Epithelial cell of esophagus (primary cell): ENCODE measurements at regions not wholly inside any gene's neighbourhood (a gene's known extent, or its start where the extent isn't known, plus 50 kb on each side); places are given as distances from the start of the nearest gene placed in this dataset.
A peak's percentile ranks its signal among the peaks of the same experiment; 100 is the strongest.

Experiments
- DNase-seq: peaks from one replicate; pipeline ENCODE4 v3.0.0; 2010; ENCODE audit warnings: low read depth
- H3K4me3 ChIP-seq: 2 replicates; pipeline ENCODE4 v1.5.1; 2011; ENCODE audit warnings: mild to moderate bottlenecking, low read length, control low read depth
- TF ChIP-seq, protein P1 (sequence below): IDR thresholded peaks from 2 replicates; pipeline ENCODE4 v1.5.1; 2011; ENCODE audit warnings: low read depth, mild to moderate bottlenecking, low read length, control low read depth, inconsistent platforms; ENCODE audit not compliant: insufficient read depth; ENCODE audit errors: missing control alignments

DNA sequence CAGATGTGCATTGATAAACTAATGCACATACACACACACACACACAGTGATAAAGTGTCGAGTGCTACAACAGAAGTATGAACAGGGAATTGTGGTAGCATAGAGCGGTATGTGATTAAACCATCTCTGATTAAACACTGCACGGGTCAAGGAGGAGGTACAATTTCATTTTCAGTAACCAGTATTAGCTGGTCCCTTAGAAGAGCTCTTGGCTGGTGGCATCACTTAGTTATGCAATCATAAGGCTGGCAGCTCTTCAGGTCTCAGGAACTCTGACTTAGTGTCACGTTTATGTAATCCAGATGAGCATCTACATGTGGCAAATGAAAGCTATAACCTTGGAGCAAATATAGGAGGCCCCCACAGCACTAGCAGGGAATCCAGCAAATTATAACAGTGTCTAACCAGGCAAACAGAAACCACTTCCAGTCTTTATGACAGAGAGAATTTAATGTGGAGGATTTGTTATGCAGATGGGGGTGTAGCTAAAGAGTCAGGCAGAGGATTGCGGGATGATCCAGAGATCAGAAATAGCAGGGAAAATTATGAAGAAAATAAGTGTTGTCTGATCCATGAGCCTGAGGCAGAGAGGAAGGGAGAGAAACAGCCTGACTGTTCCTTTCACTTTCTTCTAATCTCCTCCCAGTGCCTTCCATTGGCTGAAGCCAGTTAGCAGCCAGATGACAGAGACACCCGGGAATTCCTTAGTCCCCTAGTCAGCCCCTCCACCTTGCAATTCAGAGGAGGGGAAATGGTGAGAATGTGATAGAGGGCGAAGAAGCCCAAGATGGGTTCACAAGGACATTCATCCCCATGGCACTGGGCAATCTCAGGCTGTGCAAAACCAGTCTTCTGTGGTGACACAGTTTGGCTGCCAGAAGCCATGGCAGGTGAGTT is 533.1 kb upstream of the TENM4 start:
- peak; percentile 16 for DNase-seq
- no peak overlapping the region for H3K4me3 ChIP-seq
- TF ChIP-seq, protein P1, sequence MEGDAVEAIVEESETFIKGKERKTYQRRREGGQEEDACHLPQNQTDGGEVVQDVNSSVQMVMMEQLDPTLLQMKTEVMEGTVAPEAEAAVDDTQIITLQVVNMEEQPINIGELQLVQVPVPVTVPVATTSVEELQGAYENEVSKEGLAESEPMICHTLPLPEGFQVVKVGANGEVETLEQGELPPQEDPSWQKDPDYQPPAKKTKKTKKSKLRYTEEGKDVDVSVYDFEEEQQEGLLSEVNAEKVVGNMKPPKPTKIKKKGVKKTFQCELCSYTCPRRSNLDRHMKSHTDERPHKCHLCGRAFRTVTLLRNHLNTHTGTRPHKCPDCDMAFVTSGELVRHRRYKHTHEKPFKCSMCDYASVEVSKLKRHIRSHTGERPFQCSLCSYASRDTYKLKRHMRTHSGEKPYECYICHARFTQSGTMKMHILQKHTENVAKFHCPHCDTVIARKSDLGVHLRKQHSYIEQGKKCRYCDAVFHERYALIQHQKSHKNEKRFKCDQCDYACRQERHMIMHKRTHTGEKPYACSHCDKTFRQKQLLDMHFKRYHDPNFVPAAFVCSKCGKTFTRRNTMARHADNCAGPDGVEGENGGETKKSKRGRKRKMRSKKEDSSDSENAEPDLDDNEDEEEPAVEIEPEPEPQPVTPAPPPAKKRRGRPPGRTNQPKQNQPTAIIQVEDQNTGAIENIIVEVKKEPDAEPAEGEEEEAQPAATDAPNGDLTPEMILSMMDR, result no peak

GRCh38 chr11:79971255-79971654 is 530.4 kb upstream of the TENM4 start:
- no peak for DNase-seq
- H3K4me3 ChIP-seq, result no peak overlapping the region
- TF ChIP-seq, protein P1, result no peak

GRCh38 chr11:79966592-79966991 is 525.8 kb upstream of the TENM4 start:
- H3K4me3 ChIP-seq, result no peak overlapping the region
- no peak for DNase-seq
- TF ChIP-seq, protein P1, result no peak

DNA sequence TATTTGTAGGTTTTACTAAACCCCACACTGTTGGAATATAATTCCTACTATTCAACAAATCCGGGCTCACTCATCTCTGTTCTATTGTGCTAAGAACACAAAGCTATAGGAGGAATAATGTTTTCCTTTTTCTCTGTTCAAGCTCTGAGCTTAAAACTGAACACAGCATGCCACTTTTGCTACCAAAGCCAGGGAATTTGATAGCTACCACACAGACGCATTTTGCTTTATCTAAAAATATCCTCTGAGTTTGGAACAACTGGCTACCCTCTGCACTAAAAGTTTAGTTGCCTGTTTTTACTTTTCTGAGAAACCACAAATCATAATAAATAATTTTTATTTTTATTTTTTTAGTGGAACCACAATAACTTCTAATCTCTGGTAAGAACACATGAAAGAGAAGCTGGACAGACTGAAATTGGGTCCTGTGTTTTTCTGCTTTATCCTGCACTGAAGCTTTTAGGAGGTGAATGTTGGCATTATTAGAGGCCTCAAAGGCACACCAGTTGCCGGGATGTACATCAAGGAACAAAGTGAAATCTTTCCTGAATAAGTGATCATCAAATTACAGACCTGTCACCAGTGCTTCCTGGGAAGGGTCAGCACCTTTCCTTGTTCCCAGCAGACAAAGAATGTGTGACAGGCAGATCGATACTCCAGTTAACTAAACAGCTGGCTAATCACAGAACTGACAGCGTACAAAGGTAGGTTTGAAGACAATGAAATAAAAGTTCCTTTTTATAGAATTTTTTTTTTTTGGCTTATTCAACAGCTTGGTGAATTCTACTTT is 523.2 kb upstream of the TENM4 start:
- no peak for DNase-seq
- TF ChIP-seq, protein P1, result no peak
- no peak overlapping the region for H3K4me3 ChIP-seq

DNA sequence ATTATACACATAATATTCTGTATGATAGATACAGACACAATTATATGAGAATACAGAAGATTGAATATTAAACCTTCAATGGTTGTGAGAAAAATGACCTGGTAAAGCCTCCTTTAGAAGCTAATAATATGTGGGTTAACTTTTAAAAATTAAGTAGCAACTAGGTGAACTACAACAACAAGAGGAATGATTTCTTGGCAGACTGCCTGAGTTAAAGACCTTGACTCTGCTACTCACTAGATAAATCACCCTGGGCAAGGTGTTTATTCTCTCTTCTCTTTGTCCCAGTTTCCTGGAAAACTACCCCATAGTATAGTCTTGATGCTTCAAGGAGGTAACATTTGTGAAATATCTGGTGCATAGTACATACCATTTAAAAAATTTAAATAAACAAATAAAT is 519.6 kb upstream of the TENM4 start:
- TF ChIP-seq, protein P1, result no peak

DNA sequence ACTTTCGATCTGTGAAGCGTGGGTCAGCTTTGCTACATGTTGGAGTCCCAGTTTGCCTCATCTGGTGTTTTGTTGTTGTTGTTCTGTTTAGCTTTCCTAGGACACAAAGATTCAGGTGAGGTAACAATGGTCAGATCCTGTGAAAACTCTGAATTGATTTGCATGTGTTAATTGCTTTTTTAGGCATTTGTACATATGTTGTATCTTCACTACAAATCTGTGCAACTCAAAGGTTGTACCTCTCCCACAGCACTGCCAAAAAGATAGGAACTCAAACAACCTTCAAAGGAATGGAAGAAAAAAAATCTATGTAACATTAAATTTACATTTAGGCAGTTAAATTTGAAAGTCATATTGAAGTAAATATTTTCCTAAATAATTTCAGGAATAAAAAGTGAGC is 518.5 kb upstream of the TENM4 start:
- no peak overlapping the region for H3K4me3 ChIP-seq
- no peak for DNase-seq
- TF ChIP-seq, protein P1, result no peak

More for the DNA sequence above, 519.6 kb upstream of the TENM4 start:
- no peak overlapping the region for H3K4me3 ChIP-seq
- DNase-seq, result no peak
